GM12864 (cell line): ENCODE measurements at regions not wholly inside any gene's neighbourhood (a gene's known extent, or its start where the extent isn't known, plus 50 kb on each side); places are given as distances from the start of the nearest gene placed in this dataset.

Experiments used
- DNase-seq: peaks from one replicate; pipeline ENCODE4 v3.0.0-alpha.2; 2011; ENCODE audit warnings: low read depth
- H3K4me3 ChIP-seq: 2 replicates; pipeline ENCODE4 v1.5.1; 2011; ENCODE audit warnings: mild to moderate bottlenecking, low read depth, low read length, control low read depth
- TF ChIP-seq, protein P1 (sequence below): IDR thresholded peaks from 2 replicates; pipeline ENCODE4 v1.5.1; 2011; ENCODE audit warnings: low read depth, mild to moderate bottlenecking, moderate library complexity, low read length, control low read depth, inconsistent platforms; ENCODE audit errors: missing control alignments

- TF ChIP-seq, protein P1, sequence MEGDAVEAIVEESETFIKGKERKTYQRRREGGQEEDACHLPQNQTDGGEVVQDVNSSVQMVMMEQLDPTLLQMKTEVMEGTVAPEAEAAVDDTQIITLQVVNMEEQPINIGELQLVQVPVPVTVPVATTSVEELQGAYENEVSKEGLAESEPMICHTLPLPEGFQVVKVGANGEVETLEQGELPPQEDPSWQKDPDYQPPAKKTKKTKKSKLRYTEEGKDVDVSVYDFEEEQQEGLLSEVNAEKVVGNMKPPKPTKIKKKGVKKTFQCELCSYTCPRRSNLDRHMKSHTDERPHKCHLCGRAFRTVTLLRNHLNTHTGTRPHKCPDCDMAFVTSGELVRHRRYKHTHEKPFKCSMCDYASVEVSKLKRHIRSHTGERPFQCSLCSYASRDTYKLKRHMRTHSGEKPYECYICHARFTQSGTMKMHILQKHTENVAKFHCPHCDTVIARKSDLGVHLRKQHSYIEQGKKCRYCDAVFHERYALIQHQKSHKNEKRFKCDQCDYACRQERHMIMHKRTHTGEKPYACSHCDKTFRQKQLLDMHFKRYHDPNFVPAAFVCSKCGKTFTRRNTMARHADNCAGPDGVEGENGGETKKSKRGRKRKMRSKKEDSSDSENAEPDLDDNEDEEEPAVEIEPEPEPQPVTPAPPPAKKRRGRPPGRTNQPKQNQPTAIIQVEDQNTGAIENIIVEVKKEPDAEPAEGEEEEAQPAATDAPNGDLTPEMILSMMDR, result no peak
- no peak for DNase-seq
- no peak overlapping the region for H3K4me3 ChIP-seq
Observed at GRCh38 chr11:11770296-11770695, 71.5 kb upstream of the USP47 start.

- TF ChIP-seq, protein P1, result no peak
- no peak overlapping the region for H3K4me3 ChIP-seq
- DNase-seq, result no peak
Observed at GRCh38 chr11:11769782-11770181, 72.0 kb upstream of the USP47 start.

DNA sequence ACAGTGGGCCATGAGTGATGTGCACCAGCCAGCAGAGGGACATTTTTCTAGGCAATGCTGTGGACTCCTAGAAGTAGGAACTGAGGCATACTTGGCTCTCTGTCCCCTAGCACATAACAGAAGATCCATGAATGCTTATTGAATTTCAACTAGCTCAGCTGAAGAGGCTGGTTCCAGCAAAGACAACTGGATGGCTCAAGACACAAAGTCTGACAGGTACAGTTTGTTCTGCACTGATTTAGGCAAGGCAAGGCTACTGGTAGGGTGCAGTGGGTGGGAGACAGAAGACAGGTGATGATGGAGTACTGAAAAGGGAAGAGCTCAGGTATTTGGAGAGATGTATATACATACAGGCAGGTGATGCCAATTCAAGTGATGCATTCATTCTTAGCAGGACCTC is 72.4 kb upstream of the USP47 start:
- DNase-seq, result no peak
- no peak overlapping the region for H3K4me3 ChIP-seq
- TF ChIP-seq, protein P1, result no peak

- no peak for DNase-seq
- H3K4me3 ChIP-seq, result no peak overlapping the region
- TF ChIP-seq, protein P1, result no peak
Observed at GRCh38 chr11:11764423-11764803, 77.4 kb upstream of the USP47 start.

- no peak for DNase-seq
- TF ChIP-seq, protein P1, result no peak
- H3K4me3 ChIP-seq, result no peak overlapping the region
Observed at GRCh38 chr11:11763796-11764422, 77.9 kb upstream of the USP47 start.

- TF ChIP-seq, protein P1, result no peak
- no peak overlapping the region for H3K4me3 ChIP-seq
- no peak for DNase-seq
Observed at GRCh38 chr11:11760838-11761237, 80.9 kb upstream of the USP47 start.

- DNase-seq, result no peak
- H3K4me3 ChIP-seq, result no peak overlapping the region
- TF ChIP-seq, protein P1, result no peak
Observed at GRCh38 chr11:11758603-11759196, 83.1 kb upstream of the USP47 start.
